ENCODE measurements at regions not wholly inside any gene's neighbourhood (a gene's known extent, or its start where the extent isn't known, plus 50 kb on each side); places are given as distances from the start of the nearest gene placed in this dataset.

GRCh38 chr2:122357998-122358397 is 602.5 kb downstream of the TSN start:
- no peak for DNase-seq

- DNase-seq, result no peak
These were observed 603.3 kb downstream of the TSN start for GRCh38 chr2:122358729-122359128.

GRCh38 chr2:122363885-122364284 is 608.4 kb downstream of the TSN start:
- DNase-seq, result no peak

GRCh38 chr2:122366427-122366826 is 611.0 kb downstream of the TSN start:
- no peak for DNase-seq

GRCh38 chr2:122366969-122367645 is 611.7 kb downstream of the TSN start:
- no peak for DNase-seq

- no peak for DNase-seq
These were observed 612.2 kb downstream of the TSN start for GRCh38 chr2:122367646-122368010.

- no peak for DNase-seq
These were observed 613.3 kb downstream of the TSN start for GRCh38 chr2:122368576-122369243.

- no peak for DNase-seq
These were observed 623.1 kb downstream of the TSN start for GRCh38 chr2:122378521-122378920.

GRCh38 chr2:122384768-122385333 is 629.4 kb downstream of the TSN start:
- no peak for DNase-seq

GRCh38 chr2:122388208-122388607 is 632.8 kb downstream of the TSN start:
- DNase-seq, result no peak

GRCh38 chr2:122389694-122390093 is 634.2 kb downstream of the TSN start:
- DNase-seq, result no peak

- no peak for DNase-seq
These were observed 635.0 kb downstream of the TSN start for GRCh38 chr2:122390406-122390805.

- DNase-seq, result no peak
These were observed 636.3 kb downstream of the TSN start for GRCh38 chr2:122391726-122392125.

- DNase-seq, result no peak
These were observed 640.2 kb downstream of the TSN start for GRCh38 chr2:122395687-122396086.

- DNase-seq, result no peak
These were observed 655.8 kb downstream of the TSN start for GRCh38 chr2:122411231-122411630.

GRCh38 chr2:122412360-122412759 is 656.9 kb downstream of the TSN start:
- no peak for DNase-seq

- DNase-seq, result no peak
These were observed 659.5 kb downstream of the TSN start for GRCh38 chr2:122414902-122415301.

GRCh38 chr2:122417114-122417513 is 661.7 kb downstream of the TSN start:
- no peak for DNase-seq

GRCh38 chr2:122421775-122422174 is 666.3 kb downstream of the TSN start:
- no peak for DNase-seq

- no peak for DNase-seq
These were observed 667.0 kb downstream of the TSN start for GRCh38 chr2:122422384-122422991.

- DNase-seq, result no peak
These were observed 668.5 kb downstream of the TSN start for GRCh38 chr2:122423934-122424333.

GRCh38 chr2:122433123-122433754 is 677.8 kb downstream of the TSN start:
- no peak for DNase-seq

GRCh38 chr2:122445003-122445402 is 689.6 kb downstream of the TSN start:
- DNase-seq, result no peak

GRCh38 chr2:122446761-122447160 is 691.3 kb downstream of the TSN start:
- DNase-seq, result no peak

Measured in inflammatory macrophage treated with lipopolysaccharide for 1 hour (primary cell).